Activated T-cell treated with anti-CD3 and anti-CD28 coated beads for 1 hour (primary cell): ENCODE measurements at regions not wholly inside any gene's neighbourhood (a gene's known extent, or its start where the extent isn't known, plus 50 kb on each side); places are given as distances from the start of the nearest gene placed in this dataset.
"Not testable (repeated sequence)": the region's sequence is repeated elsewhere in the genome, so short reads cannot be mapped to it uniquely, and the experiment has no call there.

ENCODE experiments used
- DNase-seq: peaks from one replicate; pipeline ENCODE4 v3.0.0-alpha.2; 2020; ENCODE audit warnings: low read depth

DNA sequence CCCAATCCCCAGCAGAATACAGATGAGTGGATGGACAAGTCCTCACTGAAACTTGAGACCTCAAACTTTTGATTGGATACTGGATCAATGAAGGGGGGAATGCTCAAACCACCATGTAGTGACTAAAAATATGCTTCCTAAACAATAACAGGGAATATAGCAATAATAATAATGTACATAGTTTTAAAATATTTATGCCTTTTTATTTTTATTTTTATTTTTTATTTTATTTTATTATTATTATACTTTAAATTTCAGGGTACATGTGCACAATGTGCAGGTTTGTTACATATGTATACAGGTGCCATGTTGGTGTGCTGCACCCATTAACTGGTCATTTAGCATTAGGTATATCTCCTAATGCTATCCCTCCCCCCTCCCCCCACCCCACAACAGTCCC is 506.0 kb downstream of the SOX6 start:
- DNase-seq: not testable (repeated sequence)

- no peak for DNase-seq
Observed at GRCh38 chr11:15851051-15851498, 505.3 kb downstream of the SOX6 start.

DNA sequence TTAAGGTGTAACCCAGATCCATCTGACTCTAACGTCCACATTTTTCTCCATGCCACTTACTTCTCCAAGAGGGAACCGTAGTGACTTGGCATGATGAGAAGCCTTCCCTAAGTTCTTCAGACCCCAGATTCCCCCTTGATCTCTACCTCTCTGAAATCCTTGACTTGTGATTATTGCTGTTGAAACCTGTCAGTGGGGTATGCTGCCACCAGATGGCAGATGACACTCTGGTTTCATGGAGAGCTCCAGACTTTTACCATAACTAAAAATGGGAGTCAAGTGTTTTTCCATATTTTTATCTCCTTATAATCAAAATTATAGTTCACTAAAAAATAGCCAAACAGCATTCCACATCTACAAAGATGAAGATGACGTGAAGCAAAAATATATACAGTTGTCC is 504.2 kb downstream of the SOX6 start:
- no peak for DNase-seq

DNA sequence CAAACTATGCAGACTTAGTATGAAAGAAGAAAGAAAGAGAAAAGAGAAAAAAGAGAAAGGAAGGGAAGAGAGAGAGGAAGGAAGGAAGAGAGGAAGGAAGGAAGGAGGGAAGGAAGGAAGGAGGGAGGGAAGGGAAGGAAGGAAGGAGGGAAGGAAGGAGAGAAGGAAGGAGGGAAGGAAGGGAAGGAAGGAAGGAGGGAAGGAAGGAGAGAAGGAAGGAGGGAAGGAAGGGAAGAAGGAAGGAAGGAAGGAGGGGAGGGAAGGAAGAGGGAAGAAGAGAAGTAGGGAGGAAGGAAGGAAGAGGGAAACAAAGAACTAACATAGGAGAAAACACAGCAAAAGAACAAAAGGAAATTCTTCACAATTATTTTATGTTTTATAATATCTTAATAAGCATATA is 502.1 kb downstream of the SOX6 start:
- DNase-seq: no peak

GRCh38 chr11:15858881-15859280 is 497.5 kb downstream of the SOX6 start:
- DNase-seq: no peak

GRCh38 chr11:15859411-15859810 is 496.9 kb downstream of the SOX6 start:
- no peak for DNase-seq

- DNase-seq: no peak
Observed at GRCh38 chr11:15861256-15861655, 495.1 kb downstream of the SOX6 start.

DNA sequence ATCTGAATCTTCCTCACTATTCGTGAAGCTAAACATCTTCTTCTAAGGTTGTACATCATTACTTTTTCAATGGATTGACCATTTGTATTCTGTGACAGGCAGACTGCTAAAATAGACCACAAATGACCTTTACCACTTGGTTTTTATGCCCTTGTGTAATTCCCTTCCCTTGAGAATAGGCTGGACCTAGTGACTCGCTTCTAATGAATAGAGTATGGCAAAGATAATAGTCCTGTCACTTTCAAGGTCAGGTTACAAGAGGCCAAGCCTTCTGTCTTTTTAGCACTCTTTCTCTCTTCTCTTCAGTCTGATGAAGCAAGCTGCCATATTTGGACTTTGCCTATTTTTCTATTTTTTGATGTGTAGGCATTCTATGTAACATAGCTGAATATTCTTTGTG is 492.9 kb downstream of the SOX6 start:
- DNase-seq: no peak

GRCh38 chr11:15864026-15864805 is 492.1 kb downstream of the SOX6 start:
- no peak for DNase-seq

DNA sequence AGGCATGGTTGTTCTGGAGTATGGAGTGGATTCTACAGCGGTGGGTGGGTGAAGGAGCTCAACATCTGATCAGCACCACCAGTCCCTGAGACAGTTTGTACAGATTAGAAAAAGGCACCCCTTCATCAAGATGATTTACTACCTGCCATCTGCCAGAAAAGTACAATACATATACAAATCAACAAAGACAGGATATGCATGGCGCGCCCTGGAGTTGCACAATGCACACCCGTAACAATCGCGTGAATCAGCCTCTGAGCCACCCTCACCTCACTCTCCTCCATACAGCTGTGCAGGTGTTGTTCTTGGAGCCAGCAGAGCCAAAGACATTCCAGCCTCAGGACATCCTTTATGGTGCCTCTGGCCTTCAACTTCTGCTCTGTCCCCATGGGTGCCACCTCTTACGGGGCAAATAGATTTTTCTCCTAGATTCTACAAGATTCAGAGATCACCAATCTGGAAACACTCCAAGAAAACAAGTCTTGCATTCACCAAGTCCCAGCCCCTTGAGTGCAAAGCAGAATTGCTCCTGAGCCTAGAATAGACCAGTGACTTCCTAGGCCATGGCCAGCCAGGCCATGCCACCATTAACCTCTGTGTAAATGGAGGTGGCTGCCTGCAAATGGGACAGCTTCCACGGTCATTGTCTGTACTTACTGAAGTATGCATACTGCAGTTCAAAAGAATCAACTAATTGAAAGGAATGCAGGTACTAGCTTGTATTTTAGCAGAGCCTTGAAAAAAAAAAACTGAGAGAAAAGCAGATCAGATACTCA is 490.9 kb downstream of the SOX6 start:
- no peak for DNase-seq

DNA sequence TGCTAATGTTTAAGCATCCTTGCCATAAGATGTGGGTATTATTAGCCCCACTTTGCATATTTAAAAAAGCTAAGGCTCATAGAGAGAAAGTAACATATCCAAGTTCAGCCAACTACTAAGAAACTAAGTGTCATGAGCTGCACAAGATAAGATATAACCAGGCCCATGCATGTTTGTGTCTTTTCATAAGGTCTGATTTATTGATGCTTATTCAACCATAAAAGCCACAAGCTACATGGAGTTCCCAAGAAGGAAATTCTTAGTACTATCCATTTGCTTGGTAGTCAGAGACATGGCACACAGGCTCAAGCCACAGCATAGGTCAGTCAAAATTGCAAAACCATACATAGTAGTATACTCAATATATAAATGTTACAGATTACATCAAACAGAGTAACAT is 488.5 kb downstream of the SOX6 start:
- DNase-seq: no peak

- DNase-seq: no peak
Observed at GRCh38 chr11:15870911-15871310, 485.4 kb downstream of the SOX6 start.

DNA sequence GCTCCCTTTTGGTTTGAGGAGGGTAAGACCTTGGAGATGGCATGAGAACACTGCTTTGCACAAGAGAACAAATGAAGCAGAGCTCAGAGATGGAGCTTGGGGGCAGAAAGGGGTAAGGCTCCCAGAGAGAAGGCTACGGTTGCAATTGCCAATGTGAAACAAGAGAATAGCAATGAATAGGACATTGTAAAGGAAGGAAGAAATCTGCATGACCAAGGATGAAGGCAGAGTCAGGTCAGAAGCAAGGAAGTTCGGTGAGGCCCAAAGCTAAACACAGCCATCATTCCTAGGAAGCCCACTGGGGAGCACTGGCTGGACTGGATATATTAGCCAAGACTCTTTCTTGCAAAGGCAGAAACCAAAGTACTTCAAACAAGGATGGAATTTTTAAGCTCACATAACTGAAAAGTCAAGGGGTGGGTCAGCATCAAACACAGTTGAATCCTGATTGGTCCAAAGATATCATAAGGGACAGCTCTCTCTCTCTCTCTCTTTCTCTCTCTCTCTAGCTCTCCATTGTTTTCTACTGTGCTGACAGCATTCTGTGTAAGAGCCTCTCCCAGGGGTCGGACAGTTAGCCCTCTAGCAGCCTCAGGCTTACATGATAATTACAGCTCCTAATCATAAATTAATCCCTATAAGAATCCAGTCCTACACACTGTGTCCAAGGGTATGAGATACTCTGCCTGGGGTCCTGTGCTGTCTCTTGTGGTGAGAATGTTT is 484.3 kb downstream of the SOX6 start:
- no peak for DNase-seq

DNA sequence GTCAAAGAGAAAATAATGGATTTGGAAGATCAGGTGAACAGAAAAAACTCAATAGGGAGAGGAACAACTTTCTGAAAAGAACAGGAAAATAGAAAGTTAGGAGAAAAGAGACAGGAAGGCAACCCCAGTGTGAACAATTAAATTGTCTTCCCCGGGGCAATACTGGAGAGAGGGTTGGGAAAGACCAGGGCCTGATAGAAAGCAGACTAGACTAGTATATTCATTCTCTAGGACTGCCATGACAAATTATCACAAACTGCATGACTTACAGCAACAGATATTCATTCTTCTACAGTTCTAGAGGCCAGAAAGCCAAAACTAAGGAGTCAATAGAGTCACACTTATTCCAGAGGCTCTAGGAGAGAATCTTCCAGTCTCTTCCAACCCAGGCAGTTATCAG is 482.8 kb downstream of the SOX6 start:
- DNase-seq: no peak

DNA sequence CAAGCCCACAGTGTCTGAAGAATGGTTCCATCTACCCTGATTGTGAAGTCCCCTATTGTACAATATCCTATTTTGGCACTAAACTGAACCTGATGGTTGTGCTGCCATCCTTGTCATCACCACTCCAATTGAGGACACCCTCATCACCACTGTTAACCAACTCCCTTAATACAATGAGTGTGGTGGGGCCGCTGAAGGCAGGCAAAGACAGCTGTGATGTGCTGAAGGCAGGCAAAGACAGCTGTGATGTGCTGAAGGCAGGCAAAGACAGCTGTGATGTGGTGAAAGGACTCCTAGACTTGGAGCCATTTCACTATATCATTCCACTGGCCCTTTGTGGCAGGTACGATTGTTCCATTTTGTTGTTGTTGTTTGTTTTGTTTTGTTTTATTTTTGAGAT is 481.6 kb downstream of the SOX6 start:
- no peak for DNase-seq

- no peak for DNase-seq
Observed at GRCh38 chr11:15875393-15875792, 481.0 kb downstream of the SOX6 start.

DNA sequence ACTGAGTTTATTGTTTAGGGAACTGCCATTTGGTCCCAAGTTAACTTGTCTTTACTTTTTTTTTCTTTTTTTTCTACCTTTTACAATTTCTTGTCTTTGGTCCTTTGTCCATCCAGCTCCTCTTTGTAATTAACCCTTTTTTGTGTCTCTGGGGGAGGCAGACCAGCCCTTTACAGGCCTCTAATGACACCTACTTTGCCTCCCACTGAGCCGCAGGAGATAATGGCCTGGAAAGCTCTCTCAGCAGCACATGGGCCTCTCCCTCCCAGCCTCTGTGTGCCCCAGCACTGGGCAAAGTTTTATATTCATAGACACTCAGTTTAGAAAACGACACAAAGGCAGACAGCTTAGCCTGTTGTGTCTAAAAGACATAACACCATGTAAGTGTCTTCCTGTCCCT is 480.4 kb downstream of the SOX6 start:
- no peak for DNase-seq

DNA sequence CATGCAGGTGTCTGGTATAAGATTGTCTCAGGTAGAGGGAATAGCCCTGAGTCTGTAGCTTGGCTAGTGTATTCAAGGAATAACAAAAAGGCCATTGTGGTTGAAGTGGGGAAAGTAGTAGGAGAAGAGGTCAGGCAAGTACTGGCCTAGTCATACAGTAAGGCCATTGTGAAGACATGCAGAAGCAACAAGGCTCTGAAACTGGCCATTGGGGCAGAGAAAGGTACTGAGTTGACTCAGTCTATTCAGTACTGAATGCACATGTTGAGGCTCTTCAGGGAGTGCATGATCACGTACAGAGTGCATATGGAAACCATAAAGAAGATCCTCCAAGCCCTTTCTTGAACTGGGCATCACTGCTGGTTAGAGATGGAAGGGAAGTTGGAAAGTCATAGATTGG is 477.6 kb downstream of the SOX6 start:
- DNase-seq: no peak

DNA sequence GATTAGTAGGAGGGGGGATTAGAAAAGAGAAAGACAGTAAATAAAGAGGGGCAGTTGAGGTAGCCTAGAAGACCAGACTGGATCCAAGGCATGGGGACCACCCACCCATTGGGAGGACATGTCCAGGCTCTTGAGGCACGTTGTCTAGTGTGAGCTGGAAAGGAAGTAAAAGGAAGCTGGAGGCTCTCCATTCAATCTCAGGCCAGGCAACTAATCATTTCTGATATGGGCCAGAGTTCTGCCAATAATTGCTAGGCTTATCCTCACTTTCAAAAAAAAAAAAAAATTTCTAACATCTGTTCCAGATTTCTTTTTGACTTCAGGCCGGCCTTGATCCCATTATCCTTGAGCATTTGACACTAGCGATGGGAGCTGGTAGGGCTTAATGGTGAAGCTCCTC is 476.1 kb downstream of the SOX6 start:
- no peak for DNase-seq

DNA sequence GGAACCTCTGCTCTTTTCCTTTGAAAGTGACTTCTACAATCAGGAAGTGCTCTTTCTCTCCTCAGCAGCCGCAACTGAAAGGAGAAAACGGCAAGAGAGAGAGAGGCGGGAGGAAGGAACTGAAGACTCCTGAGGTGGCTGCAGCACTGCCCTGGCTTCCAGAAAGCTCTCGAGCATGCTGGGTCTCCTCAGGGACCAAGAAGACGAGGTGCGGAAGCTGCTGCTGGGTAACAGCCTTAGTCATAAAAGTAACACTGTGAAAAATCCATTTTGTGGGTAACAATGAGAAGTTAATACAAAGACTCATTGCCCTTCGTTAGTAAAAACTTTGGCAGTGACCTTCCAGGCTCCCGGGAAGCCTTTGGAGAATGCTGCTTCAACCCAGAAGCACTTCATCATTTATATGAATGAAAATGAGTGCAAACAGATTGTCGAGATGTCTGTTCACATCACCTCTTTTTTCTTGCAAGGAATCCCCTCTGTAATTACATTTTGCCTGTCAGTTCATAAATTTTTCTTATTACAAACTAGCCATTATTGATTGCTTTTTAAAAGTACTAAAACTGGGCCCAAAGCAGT is 473.4 kb downstream of the SOX6 start:
- no peak for DNase-seq

DNA sequence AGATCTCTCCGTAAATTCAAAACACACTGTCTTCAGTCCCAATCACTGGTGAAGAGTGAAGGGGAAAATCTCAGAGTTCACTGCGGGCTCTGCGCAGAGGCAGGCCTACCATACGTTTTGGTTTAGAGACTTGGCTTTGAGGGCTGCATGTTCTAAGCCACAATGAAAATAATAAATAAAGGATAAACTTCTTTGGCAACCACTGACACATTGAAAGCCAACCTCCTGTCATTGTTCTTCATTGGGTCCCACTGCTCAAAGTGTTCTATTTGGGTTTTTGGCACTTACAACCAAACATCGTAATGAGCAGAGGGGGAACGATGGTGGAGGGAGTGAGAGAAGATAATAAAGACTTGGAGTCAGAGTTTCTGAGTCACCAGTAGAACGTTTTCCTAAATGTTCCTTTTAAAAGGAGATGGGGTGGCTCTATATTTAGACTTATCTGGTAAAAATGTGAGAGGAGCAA is 472.9 kb downstream of the SOX6 start:
- no peak for DNase-seq

DNA sequence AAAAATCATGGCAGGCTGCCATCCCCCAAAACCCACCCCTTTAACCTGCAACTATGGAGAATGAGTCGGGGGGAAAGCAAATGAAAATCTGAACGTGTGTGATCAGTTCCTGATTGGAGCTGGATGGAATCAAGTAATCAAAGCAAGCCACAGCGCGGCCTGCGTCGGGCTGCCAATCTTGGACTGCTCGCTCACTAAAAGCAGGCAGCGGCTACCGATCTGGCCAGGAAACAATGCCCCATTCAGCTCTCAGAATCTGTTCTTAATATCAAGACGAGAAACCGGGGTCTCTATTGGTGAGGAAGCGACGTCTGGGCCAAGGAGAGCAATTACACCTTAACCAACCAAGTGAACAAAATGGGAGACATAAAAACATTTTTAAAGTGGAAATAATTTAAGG is 472.2 kb downstream of the SOX6 start:
- DNase-seq: no peak
